ENCODE measurements at regions not wholly inside any gene's neighbourhood (a gene's known extent, or its start where the extent isn't known, plus 50 kb on each side); places are given as distances from the start of the nearest gene placed in this dataset.

GRCh38 chr11:70611821-70612220 lies 213.5 kb downstream of the CTTN start:
- TF ChIP-seq EP300 (IDR thresholded peaks at IDR 0.05; ENCODE audit: borderline replicate concordance in 1 of 2, low read depth in 1 of 2, low read length in 1 of 2) (no peak), CTCF (IDR thresholded peaks at IDR 0.05) (no peak), TAF1 (IDR thresholded peaks at IDR 0.05; ENCODE audit: borderline replicate concordance, low read depth, low read length) (no peak), PBX3 (IDR thresholded peaks at IDR 0.05) (no peak)

Measured in SK-N-SH (cell line).